Bone marrow (tissue), 2 donors: ENCODE measurements at regions not wholly inside any gene's neighbourhood (a gene's known extent, or its start where the extent isn't known, plus 50 kb on each side); places are given as distances from the start of the nearest gene placed in this dataset.
"Not testable (repeated sequence)": the region's sequence is repeated elsewhere in the genome, so short reads cannot be mapped to it uniquely, and the experiment has no call there.

ENCODE experiments used
- DNase-seq, 2 donors: peaks; one replicate each; lab custom pipeline; 2025; lab: John Stamatoyannopoulos, UW

DNA sequence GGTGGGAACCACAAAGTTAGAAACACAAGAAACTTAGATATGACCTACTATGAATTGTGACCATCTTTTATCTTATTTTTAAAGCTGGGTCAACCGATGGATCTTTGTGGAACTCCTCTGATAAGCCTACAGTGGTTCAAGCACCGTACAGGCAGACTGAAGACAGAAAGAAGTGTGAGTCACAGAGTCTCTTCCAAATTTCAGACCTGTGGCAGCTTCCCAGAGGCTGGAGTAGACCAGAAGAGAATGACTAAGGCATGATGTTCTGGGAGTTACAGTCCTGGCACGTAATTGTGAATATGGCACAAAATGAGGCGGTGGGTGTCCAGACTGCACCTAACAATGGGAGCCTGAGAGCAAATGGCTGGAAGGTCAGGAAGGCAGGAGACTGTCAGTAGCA lies 70.0 kb downstream of the LMO4 start:
- DNase-seq: no peak

DNA sequence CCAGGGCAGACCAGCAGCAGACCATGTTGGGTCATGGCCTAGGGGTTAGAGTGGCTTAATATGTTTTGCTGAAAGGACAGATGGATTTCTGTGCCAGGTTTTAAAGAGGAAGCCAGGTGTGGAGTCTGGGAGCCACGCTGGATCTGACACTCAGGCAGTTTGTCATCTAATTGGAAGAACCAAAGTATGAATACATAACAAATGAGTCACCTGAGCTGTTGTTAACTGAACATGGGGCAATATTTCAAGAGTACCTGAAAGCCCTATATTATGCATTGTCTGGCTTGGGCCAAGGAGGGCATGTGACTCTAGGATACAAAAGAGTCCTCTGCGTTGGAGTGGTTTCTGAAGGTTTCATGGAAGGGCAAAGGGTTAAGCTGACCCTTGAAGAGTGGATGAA lies 70.6 kb downstream of the LMO4 start:
- DNase-seq: no peak

DNA sequence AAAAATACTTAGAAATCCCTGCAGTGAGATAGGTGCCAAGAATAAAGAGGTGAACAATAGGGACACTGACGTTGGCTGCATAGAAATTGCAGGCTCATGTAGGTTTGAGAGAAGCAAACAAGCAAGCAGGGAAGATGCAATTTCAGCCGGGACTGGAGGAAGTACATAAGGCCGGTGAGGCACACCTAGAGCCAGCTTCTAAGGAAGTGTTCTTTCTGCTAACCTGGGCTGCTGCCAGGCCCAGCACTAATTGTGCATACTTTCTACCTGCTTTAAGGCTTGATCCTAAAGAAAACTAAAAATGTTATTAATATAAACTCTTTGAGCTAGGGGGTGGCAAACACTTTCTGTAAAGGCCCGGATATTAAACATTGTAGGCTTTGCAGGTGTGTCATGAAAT lies 71.0 kb downstream of the LMO4 start:
- no peak for DNase-seq

DNA sequence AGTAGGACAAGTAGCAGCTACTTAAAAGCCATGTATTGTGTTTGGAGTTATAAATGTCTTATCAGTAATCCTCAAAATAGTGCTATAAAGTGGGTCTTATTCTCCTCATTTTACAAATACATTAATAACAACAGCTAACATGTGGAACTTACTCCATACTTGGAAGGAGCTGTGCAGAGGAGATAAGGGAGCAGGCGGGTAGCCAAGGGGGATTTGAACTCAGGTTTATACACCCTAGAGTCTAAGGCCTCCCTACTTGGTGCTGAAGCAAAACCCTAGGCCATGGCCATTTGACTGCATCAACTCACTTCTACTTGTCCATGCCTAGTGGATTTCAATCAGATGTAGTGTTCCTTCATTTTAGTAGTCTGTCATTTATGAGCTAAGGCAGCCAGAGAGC lies 72.1 kb downstream of the LMO4 start:
- DNase-seq: no peak

DNA sequence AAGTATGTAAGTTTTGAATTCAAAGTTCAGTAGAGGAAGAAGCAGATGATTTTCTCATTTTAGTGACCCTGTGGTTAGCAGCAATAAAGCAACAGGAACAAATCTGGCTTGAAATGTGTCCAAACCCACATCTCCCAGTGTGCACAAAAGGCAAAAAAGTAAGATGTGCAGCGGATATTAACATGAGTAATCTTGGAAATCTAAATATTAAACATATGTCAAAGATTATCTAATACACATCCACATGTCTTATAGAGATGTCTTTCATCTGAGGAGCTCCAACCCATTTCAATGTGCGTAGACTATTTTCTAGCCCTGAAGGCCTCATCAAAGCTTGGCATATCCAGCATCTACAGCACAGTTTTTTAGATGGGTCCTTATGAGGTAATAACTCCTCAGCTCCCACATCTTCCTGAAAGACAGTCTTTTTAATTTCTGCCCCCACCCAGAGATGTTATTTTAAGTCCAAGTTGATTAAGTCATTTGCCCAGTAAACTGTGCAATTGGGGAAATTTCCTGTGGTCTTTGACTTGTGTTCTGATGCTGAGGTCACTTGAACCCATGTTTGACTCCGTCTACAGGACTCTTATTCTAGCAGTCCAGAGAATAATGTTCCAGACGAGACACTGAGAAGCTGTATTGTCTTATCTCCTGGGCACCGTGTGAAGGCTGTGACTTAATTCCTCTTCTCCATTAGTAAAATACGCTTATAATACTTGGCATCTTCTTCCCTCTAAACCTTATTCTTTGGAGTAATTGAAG lies 73.7 kb downstream of the LMO4 start:
- DNase-seq: no peak

DNA sequence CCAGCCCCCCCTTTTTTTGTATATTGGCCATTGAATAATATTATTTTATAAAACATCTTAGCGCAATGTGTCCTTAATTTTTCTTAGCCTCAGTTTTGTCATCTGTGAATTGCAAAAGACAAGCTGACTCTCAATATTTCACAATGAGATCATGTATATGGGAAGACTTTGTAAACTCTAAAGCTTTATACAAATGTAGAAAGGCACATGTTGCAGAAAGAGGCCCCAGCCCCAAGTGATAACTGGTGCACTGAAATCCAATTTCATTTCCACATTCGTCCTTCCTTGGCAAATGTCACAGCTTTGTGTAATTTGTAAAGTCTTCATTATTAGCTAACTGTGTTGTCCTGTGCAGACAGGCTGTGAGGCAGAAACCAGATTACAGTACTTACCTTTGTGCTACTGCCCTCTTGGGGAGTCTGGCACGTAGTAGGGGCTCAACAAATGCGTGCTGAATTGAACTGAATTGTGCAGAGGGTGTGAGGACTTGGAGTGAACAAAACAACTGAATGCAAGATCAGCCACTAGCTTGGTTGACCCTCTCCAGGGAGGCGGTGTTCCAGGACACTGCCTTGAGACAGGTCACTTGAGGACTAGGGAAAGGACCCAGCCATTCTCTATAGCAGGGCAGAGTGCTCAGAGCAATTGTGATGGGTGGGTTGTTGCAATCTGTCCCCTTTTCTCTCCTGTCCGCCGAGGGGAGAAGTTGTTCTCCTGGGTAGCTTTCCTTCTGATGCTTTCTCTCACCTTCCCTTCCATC lies 74.6 kb downstream of the LMO4 start:
- DNase-seq: no peak

DNA sequence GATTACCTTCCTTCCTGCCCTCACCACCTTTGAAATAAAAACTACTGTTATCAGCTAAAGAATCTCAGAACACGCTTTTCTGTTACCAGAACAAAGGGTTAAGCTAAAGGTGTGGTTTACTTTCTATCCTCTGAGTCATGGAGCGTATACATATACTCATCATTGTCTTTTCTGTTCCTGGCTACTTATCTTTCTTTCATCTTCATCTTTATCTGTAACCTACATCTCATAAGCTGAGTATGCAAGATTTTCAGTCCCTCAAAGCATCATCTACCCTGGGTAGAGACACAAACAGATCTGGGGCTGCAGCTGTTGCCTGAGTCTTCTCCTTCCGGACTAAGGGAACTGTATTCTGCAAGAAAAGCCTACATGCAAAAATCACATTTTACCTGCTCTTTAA lies 75.6 kb downstream of the LMO4 start:
- DNase-seq: no peak

DNA sequence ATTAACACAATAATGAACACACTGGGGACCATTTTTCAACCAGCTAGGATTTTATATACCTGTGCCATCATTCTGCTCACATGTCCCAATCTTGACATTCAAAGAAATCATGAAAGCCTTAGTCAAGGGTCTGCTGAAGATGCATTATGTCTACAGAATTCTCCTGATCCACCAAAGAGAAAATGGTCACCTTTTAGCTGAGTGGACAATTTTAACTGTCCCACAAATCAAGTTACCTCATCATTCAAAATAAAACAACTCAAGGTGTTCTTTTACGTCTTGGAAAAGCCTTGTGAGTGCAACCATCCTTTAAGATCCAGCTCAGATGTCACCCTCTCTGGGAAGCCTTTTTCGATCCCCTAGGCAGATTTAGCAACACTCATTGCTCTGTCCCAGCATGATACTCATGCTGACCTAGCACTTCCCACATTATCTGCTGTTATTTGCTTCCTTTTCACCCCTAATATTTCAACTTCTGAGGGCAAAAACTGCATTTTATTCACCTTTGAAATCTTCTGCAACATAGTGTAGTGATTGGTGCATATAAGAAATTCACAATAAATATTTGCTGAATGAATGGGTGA lies 80.1 kb downstream of the LMO4 start:
- no peak for DNase-seq

DNA sequence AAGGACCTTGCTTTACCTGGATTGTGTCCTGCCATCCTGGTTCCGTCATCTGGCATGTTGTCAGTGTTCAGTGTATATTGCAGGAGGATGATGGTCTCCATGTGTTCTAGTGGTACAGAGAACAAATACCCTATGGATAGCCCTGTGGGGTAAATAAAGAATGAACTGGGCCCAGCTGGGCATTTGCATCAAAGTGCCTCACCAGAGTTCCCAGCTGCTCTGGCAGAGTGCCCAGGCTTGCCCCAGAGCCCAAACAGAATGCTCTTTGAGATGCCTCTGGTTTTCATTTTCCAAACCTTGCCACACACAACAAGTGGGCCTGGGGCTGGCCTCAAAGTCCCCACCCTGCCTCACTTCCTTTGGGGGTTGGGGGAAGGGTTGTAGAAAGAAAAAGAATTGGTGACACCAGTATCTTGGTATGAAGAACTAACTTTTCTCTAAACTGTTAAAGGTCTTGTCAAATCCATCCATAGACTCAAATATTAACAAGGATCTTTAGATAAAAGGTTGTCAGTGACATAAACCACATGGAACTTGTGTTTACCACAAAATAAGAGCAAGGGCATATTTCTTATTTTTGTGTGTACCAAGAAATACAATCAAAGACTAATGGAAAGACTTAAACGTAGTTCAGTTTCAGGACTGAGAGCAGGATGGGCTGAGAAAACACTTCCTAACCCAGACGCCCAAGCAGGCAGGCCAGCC lies 82.2 kb downstream of the LMO4 start:
- no peak for DNase-seq

DNA sequence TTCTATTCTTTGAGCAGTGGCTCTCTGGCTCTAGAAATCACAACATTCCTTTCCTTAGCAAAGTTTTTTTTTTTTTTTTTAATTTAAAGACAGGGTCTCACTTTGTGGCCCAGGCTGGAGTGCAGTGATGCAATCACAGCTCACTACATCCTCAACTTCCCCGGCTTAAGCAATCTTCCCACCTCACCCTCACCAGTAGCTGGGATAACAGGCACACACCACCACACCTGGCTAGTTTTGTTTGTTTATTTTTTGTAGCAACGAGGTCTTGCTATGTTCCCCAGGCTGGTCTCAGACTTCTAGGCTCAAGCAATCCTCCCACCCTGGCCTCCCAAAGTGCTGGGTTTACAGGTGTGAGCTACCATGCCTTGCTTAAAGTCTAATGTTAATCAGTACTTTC lies 85.2 kb downstream of the LMO4 start:
- not testable (repeated sequence) for DNase-seq

DNA sequence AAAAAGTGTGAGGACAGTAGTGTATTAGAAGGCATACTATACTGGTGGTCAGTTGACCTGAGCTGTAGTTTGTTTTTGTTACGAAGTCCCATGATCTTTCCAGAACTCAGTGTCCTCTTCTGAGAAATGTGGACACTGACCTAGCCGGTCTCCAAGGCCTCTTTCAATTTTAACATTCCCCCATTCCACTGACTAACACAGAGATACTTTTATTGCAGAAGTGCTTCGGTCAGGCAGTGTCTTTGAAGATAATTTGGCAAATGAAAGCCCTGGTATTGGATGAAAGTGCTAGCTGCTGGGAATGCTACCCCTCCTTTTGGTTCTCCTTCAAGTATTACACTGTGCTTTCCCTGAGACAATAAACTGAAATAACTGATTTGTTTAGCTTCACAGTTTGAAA lies 89.4 kb downstream of the LMO4 start:
- no peak for DNase-seq

DNA sequence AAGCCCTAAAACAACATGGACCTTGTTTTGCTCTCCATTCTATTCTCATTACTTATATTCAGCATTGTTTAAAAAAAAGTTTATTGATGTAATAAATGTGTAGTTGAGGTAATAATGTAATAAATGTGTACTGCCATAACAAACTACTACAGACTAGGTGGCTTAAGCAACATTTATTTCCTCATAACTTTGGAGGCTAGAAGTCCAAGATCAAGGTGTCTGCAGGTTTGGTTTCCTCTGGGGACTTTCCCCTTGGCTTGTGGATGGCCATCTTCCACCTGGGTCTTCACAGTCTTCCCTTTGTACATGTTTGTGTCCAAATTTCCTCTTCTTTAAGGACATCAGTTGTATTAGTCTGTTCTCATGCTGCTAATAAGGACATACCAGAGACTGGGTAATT lies 93.1 kb downstream of the LMO4 start:
- no peak for DNase-seq

DNA sequence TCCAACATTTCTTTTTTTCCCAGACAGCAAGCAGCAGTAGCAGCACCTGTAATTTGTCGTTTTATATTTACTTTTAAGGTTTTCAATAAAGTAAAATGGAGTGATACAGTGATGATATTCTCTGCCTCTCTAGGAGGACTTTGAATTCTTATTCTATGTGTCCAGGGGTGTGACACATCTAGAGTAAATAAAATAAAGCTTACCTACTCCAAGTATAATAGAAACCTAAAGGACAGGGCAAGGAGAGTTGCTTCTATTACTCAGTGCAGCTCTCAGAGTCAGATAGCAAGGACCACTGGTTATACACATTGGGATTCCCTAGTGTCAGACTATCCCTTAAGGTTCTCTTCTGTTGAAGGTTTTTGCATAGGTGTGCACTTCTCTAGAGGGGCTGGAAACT lies 95.9 kb downstream of the LMO4 start:
- DNase-seq: no peak

DNA sequence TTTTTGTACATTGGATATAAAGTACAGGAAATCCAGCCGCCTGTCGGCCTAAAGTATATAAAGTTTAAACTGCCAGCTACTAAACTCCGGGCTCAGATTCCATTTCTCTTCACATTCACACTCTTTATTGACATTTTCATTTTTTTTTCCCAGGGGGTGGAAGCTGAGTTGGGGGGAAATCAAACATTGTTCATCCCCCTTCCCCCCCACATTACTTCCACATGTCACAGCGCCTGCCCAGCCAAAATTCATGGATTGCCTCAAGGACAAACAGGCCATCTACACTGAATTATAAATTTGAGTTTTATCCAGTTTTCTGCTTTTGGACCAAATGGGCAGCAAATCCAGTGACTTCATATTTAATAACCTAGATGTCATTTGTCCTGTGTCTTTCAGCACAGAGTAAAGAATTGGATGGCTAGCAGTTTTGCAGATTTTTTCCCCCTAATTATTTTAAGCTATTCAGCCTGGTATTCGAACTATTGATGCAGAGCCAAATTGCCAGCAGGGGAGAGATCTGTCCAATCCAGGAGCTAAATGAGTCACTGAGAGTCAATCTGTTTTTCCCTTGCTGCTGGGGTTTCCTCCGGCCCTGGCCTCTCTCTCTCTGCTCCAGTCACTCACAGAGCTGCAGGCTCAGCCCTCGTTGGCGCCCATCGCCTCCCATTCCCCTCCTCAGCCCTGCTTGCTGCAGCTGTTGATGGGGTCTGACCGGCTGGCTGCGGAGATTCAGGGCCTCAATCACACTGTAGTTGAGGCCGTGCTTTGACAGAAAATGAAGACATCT lies 98.0 kb downstream of the LMO4 start:
- no peak for DNase-seq

DNA sequence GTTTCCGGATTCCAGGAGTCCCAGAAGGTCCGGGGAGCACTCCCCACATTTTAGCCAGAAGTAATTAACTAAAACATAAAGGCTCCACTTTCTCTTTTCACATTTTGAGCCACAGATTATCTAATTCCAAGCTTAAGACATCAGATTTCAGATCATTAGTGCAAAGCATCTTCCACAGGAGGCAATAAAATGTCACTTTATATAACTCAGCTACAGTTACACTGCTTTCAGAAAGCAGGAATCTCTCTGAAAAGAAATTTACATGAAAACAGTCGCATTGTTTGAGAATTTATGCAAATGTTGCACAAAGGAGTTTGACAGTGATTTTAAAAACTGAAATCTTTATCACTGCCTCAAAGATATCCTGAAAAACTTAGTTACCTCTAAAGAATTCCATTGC lies 99.7 kb downstream of the LMO4 start:
- DNase-seq: no peak

DNA sequence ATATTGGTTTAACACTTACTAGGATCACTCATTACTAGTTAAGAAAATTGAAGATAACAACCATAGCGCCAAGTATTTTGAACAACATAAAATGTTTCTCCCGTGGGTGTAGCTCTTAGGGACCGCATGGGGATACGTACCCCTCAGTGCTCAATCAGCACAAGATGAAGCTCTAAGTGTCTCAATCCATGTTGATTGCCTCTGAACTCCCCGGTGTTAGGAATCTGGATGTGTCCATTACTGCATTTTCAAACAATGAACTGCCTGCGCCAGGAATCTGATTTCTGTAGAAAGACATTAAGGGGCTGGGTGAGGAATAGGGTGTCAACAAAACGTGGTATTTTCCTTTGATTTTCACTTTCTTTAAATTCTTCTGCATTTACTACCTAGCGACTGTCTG lies 100.2 kb downstream of the LMO4 start:
- no peak for DNase-seq

DNA sequence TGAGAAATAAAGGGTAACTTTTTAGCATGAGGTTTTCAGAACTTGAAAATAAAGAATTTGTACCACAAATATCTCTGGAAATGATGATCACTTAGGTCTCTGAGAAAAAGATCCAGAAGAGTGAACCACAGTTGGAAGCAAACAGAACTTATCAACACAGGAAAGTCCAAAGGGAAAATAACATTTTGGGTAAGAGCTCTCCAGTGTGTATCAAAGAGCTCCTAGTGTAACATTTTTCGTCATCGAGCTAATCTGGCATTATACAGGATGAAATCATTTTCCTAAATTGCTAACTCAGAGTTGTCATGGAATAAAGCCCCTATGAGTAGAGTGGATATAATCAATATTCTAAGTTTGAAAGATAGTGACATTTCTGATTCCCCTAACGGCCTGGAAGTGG lies 104.0 kb downstream of the LMO4 start:
- no peak for DNase-seq

DNA sequence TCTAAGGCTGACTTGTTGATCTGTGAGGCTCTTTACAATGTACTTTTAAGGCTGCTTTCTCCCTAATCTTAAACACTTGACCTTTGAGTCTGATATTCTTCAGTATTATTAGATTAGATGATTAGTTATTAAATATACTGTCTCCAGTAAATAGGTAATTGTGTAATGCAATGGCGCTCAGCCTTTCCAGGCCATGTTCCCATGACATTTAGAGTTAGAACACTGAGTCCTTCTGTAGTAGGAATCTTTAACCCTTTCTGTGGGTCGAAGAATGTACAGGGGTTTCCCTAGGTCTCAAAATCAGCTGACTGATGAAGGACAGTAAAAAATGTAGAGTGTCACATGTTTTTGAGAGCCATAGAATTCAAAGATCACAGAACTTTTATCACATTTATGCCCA lies 104.4 kb downstream of the LMO4 start:
- DNase-seq: not testable (repeated sequence)

DNA sequence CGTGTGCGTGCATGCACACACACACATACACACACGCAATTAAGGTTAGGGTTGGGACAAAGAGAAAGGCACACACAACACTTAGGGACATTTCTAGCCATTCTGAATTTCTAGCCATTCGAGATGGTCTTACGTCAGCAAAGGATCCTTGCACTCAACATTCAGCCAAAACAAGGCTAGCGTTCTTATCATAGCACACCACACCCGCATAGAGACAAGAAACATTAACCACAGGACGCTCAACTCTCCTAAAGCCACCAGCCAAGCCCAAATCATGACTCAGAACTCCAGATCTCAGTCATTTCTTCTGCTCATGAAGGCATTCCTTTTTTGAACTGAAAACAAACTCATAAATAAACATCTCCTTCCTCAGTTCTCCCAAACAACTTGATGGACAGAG lies 106.8 kb downstream of the LMO4 start:
- no peak for DNase-seq

DNA sequence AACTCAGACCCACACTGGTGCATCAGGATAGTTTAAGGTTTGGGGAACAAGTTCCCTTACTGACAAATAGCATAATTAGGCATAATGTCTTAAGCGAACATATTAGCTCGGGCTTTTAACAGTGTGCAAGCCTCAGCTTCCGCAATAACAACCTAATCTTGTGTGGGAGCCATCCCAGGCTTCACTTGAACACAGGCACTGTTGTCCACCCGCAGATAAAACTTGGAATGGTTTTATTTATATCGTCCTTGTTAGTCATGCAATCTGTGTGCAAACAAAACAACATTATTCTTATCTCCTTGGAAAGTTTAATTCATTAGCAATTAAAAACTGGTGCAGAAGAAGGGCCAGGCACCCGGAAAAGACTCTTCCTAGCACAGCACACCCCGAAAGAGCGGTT lies 107.4 kb downstream of the LMO4 start:
- DNase-seq: not testable (repeated sequence)

DNA sequence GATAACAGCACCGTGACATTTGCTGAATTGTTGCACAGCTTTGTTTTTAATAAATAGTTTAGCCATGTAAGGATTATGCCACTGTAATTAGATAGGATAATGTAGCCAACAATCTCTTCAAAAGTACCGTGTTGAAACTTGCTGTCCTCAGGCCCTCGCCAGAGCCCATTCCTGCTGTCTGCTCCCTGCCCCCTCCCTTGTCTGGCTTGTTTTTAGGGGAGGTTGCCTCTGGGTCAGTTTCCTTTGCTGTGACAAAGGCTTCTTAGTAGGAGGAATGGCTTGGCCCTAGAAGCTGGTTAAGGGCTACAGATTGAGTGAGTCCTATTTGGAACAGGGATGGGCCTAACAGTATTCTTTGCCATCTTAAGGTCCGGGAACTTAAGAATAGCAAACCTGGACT lies 107.9 kb downstream of the LMO4 start:
- DNase-seq: no peak
